Skin of body (tissue), 1 donor: ENCODE measurements at regions not wholly inside any gene's neighbourhood (a gene's known extent, or its start where the extent isn't known, plus 50 kb on each side); places are given as distances from the start of the nearest gene placed in this dataset.

Experiments used
- DNase-seq: peaks from one replicate; lab custom pipeline; 2025; lab: John Stamatoyannopoulos, UW

DNA sequence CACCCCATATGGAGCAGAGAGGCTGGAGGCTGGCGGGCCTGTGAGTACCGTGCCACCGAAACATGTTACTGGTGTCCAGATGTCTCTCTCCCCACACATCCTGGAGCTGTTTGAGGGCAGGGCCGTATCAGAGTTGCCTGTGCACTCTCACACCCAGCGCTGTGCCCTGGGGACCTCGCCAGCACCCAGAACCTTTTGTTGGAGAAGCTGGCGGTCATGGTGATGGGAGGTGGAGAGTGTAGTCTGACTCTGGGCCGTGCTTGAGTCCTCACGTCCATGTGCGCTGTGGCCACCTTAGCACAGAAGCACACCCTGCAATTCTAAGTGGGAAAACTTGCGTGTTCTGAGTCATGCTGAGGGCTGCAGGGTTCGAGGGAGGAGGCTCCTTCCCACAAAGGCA, 259.2 kb downstream of the NDUFA10 start:
- DNase-seq = no peak

GRCh38 chr2:239765076-239765845, 259.9 kb downstream of the NDUFA10 start:
- DNase-seq = no peak

DNA sequence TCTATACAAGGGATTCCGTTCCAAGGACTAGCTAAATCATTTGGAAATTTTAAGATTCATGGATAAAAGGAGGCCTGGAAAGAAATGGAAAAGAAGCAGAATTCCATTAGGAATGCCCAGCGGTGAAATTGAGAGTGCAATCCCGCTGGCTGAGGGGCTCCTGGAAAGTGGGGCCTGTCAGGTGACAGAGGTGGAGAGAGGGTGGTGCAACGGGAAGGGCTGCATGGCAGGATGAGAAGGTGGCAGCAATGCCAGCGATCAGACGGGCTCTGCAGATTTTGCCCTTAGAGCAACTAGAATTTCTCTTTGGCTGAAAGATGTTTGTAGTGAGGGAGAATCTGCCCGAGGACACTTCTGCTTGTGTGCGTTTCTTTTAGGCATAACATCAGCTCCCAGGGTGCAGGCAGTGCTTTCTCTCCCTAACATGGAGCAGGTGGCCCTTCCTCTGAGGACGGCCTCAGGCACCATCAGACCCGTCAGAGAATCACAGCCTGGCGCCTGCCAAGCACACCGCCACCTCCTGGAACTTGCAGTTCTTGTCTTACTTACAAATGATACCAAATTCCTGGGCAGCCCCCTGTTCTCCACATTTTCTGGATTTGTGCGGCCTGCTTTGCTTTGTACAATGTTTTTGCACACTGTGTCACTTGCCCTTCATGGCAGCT, 261.6 kb downstream of the NDUFA10 start:
- DNase-seq = no peak

GRCh38 chr2:239762655-239763269, 262.4 kb downstream of the NDUFA10 start:
- DNase-seq = peak; percentile 8

DNA sequence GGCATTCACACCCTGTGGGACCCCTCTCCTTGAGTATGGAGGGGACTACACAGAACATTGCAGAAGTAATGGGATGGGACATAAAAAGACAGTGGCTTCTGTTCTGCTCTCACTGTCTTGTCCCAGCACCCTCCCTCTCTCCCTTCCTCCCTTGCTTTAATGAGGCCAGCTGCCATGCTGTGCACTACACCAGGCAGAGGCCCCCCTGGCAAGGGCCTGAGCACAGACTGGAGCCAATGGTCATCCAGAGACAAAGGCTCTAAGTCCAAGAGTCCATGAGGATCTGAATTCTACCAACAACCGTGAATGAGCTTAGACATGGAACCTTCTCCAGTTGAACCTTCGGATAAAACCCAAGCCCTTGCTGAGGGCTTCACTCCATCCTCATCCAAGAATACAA, 263.0 kb downstream of the NDUFA10 start:
- DNase-seq = no peak

DNA sequence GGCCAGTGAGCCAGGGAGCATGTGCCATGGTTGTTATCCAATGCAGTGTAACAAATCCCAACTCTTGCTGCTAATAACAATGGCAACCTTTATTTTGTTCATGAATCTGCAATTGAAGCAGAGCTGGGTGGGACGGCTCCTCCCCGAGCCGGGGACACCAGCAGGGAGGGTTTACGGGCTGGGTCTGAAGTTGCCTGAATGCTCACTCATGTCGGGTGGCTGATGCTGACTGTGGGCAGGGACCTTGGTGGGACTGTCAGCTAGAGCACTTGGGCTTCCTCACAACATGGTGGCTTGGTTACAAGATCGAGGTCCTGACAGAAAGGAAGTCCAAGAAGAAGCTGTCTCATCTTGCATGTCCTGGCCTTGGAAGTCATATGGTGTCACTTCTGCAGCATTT, 264.5 kb downstream of the NDUFA10 start:
- DNase-seq = no peak

GRCh38 chr2:239758279-239758877, 266.8 kb downstream of the NDUFA10 start:
- no peak for DNase-seq

GRCh38 chr2:239756790-239757760, 268.1 kb downstream of the NDUFA10 start:
- peak; percentile 58 for DNase-seq

DNA sequence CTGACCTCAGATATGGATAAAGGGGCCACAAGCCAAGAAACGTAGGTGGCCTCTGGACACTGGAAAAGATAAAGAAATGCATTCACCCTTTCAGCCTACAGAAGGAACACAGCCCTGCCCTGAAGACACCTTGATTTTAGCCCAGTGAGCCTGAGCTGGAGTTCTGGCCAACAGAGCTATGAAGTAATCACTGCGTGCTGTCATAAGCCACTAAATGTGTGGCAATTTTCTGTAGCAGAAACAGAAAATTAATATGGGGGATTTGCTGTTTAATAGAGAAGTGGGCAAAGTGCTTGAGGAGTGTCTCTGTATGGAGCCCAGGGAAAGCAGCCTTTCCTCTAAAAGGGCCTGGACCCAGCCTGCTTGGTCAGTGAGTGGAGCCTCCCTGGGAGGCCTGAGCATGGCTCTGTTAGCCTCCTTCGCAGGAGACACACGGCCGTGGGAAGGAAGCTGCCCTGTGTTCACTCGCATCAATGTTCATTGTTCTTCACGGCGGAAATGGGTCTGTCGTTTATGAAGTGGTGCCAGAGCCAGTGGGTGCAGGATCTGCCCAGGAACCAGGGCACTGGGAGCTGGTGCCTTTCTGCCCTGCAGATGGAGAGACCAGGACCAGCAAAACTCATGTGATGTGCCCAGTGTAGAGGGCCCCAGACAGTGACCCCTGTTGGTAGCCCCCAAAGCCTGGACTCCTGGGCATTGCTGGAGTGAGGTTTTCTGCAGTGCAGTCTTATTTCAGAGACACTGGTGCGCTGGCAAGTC, 268.9 kb downstream of the NDUFA10 start:
- no peak for DNase-seq

GRCh38 chr2:239753401-239753837, 271.7 kb downstream of the NDUFA10 start:
- no peak for DNase-seq

GRCh38 chr2:239752951-239753350, 272.2 kb downstream of the NDUFA10 start:
- no peak for DNase-seq

DNA sequence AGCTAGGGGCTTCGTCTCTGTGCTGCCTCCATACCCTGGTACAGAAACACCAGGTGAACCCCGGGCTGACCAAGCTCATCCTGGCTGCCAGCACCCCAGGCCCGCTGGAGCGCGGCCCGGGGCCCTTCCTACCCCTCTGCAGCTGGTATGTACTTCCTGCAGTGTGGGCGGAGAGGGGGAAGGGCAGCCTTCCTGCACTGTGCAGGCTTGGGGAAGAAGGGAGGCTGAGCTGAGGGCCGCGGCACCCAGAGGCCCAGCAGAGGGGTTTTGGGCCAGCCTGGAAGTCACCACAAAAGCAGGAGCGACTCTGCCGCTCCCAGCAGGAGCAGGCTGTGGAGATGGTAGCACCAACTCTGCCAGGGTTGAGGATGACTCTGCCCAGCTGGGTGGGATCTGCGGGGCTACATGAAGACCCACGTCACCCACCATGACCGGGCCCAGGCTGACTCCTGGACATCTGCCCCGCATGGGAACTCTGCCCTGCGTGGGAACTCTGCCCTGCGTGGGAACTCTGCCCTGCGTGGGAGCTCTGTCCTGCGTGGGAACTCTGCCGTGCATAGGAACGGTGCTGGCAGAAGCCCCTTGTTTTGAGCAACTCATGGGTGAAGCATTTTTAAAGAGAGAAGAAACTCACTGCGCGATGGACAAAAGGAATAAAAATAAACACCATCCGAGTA, 273.3 kb downstream of the NDUFA10 start:
- DNase-seq = no peak

- DNase-seq = no peak
Observed at GRCh38 chr2:239750929-239751678, 274.0 kb downstream of the NDUFA10 start.

DNA sequence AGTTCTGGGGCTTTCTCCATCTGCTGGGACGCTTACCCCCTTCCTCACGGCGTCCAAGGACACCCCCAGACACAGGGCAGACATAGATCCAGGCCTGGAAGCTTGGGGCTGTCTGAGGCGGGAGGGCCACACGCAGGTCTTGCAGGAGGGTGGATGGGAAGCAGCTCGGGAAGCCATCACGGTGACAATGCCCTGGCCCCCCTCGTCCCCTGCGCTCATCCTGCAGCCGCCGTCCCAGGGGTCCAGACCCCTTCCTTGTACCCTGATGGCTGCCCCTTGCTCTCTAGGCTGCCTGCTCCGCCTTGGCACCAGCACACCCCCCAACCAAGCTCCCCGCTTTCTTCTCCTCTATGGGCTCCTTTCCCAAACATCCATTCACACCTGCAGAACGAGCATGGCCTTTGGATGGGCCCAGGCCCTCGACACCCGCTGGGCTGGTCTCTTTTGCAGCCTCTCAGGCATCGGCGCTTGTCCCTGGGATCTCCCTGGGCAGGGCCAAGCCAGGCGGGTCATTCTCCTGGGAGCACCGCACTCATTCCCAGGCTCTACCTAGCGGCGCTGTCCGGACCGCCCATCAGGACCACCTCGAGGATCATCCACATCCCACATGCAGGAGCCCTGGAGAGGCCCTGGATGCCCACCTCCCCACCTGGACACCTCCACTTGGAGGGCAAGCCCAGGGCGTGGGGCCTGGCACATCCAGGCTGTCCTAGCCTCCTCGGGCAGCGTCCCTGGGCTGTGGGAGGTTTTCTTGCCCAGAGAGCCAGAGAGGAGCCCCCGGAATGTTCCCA, 274.9 kb downstream of the NDUFA10 start:
- DNase-seq = no peak

DNA sequence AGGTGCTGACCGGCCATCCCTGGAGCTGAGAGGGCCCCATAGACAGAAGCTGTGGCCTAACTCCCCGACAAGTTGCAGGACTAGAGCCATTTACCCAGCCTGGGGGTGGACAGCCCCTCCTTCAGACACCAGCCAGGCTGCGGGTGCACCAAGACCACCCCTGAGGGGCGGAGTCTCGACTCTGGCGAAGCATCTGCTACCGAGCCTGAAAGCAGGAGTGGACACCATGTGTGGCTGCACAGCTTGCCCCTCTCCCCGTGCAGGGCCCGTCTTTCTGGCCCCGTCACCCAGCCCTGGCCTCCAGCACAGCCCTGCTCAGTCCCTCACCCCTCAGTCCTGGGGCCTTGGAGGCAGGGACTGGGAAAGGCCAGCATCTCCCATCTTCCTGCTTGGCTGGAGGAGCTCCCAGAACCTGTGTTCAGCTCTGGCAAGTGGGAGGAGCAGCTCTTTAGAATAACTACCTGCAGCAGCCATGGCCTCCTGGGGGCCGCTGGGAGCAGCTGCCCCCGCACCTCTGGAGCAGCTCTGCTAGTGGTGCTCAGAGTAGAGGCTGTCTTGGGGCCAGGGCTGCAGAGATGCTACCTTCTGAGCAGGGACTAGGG, 275.8 kb downstream of the NDUFA10 start:
- DNase-seq = no peak

- no peak for DNase-seq
Observed at GRCh38 chr2:239748811-239749210, 276.3 kb downstream of the NDUFA10 start.

DNA sequence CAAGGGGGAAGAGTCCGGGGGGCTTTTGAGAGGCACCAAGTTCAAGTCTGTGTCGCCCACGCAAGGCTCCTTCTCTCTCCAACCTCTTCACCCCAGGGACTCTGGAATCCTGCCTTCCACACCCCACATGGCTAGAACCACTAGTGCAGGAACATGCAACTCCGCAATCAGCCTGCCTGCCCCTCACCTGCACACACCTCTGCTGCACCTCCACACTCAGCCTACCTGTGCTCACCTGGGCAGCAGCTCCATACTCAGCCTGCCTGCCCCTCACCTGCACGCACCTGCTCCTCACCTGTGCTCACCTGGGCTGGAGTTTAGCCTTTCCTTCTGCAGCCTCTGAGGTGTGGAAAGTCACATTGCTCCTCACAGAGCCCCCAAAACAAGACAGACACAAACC, 277.4 kb downstream of the NDUFA10 start:
- no peak for DNase-seq

GRCh38 chr2:239747274-239747673, 277.9 kb downstream of the NDUFA10 start:
- DNase-seq = no peak
